C4-2B (cell line): ENCODE measurements at regions not wholly inside any gene's neighbourhood (a gene's known extent, or its start where the extent isn't known, plus 50 kb on each side); places are given as distances from the start of the nearest gene placed in this dataset.

Source experiments
- CTCF ChIP-seq: fragments of 450-650 bp; conservative IDR thresholded peaks from 2 replicates; pipeline ENCODE4 v1.5.1; 2017; ENCODE audit warnings: mild to moderate bottlenecking
- ZFX ChIP-seq: fragments of 450-650 bp; IDR thresholded peaks from 2 replicates; pipeline ENCODE4 v1.6.1; 2017

- TF ChIP-seq CTCF (no peak), ZFX (no peak)
Measured at GRCh38 chr12:98127336-98127679, 388.1 kb upstream of the TMPO start.
